Activated CD8-positive, alpha-beta memory T cell treated with anti-CD3 and anti-CD28 coated beads, Interleukin-2, amount 10 ng/mL, durations not matched to agents 7 days and 5 days (primary cell): ENCODE measurements at regions not wholly inside any gene's neighbourhood (a gene's known extent, or its start where the extent isn't known, plus 50 kb on each side); places are given as distances from the start of the nearest gene placed in this dataset.

ENCODE experiments used
- ATAC-seq: fragments of 150-1000 bp; cut with Tn5 transposase; one replicate; pipeline ENCODE4 v1.10.0; 2021; ENCODE audit warnings: moderate library complexity
- CTCF ChIA-PET: fragments of 350-600 bp; sonication (Branson Sonifier 250); formaldehyde crosslinking; loops from one replicate; lab custom pipeline; 2021; ENCODE audit warnings: antibody characterized with exemption; lab: Charles Lee
- DNase-seq: peaks from one replicate; pipeline ENCODE4 v3.0.0-alpha.2; 2020
- H3K27ac Mint-ChIP-seq: one replicate; pipeline ENCODE4 v1.8.0; 2021; ENCODE audit warnings: mild to moderate bottlenecking, mixed read lengths
- H3K27me3 Mint-ChIP-seq: one replicate; pipeline ENCODE4 v1.8.0; 2021; ENCODE audit warnings: mixed read lengths
- H3K36me3 Mint-ChIP-seq: one replicate; pipeline ENCODE4 v1.8.0; 2021; ENCODE audit warnings: mild to moderate bottlenecking, mixed read lengths
- H3K4me1 Mint-ChIP-seq: one replicate; pipeline ENCODE4 v1.8.0; 2021; ENCODE audit warnings: mixed read lengths
- H3K4me3 Mint-ChIP-seq: one replicate; pipeline ENCODE4 v1.8.0; 2021; ENCODE audit warnings: mild to moderate bottlenecking, moderate library complexity, mixed read lengths
- H3K9me3 Mint-ChIP-seq: one replicate; pipeline ENCODE4 v1.8.0; 2022; ENCODE audit warnings: low read depth, mixed read lengths

DNA sequence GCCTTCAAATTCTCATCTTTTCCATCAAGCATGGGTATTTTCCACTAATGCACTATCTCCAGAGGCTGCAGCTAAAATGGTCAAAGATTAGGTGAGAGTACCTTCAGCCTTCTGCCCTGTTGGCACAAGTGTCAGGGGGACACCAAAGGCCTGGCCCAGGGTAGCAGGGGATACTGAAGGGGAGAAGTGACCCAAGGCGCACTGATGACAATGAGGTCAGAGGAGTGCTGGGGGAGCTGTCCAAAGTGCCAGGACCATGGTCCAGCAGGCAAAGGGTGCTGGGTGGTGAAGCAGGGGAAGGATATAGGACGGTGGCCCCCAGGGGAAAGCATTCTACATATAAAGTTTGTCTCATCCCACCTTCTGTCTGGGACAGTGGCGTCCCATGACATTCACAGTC lies 303.4 kb downstream of the SMAD2 start:
- DNase-seq = no peak
- no peak overlapping the region for H3K27ac Mint-ChIP-seq
- H3K9me3 Mint-ChIP-seq = no peaks in the 10 kb centered on the region
- peaks cover 20% of the 10 kb centered on the region for H3K27me3 Mint-ChIP-seq
- no peaks in the 10 kb centered on the region for H3K4me1 Mint-ChIP-seq
- ATAC-seq = no peak
- CTCF ChIA-PET = no interaction called here
- H3K36me3 Mint-ChIP-seq = no peaks in the 10 kb centered on the region
- H3K4me3 Mint-ChIP-seq = no peak overlapping the region

DNA sequence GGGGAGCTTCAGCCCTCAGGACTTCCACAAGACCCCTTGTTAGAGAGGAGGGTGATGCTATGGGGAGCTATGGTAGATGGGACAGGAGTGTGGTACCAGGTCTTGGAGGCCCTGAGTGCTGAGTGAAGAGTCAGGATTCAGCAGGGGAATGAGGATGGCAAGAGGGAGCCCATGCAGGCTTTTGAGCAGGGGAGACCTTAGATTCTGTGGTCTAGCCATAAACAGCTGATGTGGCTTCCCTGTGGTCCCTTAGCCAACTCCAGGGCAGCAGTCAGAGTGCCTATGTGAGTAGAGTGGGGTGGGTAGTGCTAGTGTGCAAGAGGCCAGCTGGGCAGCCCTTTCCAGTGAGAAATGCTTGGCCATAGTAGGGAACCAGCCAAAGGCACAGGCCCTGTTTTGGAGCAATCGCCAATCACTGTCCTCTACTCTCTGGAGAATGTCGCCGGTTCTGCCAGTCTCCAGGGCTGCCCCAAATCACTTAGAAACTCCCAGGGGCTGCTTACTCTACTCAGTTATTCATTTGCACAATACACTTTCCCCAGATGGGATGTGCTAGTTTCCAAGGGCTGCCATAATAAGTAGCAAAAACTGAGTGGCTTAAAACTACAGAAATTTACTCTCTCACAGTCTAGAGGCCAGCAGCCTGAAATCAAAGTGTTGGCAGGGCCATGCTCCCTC lies 310.5 kb downstream of the SMAD2 start:
- no peaks in the 10 kb centered on the region for H3K4me1 Mint-ChIP-seq
- no peaks in the 10 kb centered on the region for H3K9me3 Mint-ChIP-seq
- no peak overlapping the region for H3K4me3 Mint-ChIP-seq
- peaks cover 7% of the 10 kb centered on the region for H3K27me3 Mint-ChIP-seq
- no peak for DNase-seq
- ATAC-seq = no peak
- no peaks in the 10 kb centered on the region for H3K36me3 Mint-ChIP-seq
- CTCF ChIA-PET = no interaction called here
- H3K27ac Mint-ChIP-seq = no peak overlapping the region

DNA sequence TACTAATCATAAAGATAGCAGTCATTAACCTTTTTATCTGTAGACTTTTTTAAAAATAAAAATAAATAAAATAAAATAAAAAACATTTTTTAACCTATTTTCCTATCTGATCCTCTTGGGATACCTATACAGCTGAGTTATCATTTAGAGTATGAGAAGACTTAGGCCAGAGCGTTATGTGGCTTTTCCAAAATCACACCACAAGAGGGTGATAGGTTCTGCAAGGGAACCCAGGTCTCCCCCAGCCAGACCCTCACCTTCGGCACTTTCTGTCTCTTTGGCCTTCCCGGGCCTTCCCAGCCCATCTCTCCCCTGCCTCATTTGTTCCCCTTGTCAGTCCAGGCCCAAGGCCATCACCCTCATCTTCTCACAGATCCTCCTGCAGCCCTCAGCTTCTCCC lies 311.7 kb downstream of the SMAD2 start:
- ATAC-seq = no peak
- Mint-ChIP-seq H3K36me3 (no peaks in the 10 kb centered on the region), H3K27me3 (peaks cover 7% of the 10 kb centered on the region), H3K9me3 (no peaks in the 10 kb centered on the region), H3K27ac (no peak overlapping the region), H3K4me3 (no peak overlapping the region), H3K4me1 (no peaks in the 10 kb centered on the region)
- DNase-seq = no peak
- CTCF ChIA-PET = no interaction called here

DNA sequence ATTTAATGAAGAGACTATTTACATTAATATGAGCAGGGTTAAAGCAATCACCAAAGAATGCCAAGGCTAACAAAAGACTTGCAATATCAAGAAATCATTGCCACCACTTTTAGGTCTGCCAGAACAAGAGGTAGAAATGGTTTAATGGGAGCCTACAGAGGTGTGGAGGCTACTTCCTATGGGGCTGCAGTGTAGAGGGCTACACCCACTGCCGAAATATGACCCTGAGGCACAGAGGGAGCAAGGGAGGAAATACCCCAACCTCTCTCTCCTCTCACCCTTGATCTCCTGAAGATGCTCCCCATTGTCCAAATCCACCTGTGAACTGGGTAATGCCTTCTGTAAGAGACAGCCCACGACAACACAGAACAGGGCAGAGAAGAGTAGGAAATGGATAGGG lies 315.4 kb downstream of the SMAD2 start:
- Mint-ChIP-seq H3K27ac (no peak overlapping the region), H3K27me3 (no peaks in the 10 kb centered on the region), H3K4me3 (no peak overlapping the region), H3K4me1 (no peaks in the 10 kb centered on the region), H3K36me3 (no peaks in the 10 kb centered on the region), H3K9me3 (no peaks in the 10 kb centered on the region)
- no peak for DNase-seq
- CTCF ChIA-PET = no interaction called here
- no peak for ATAC-seq

DNA sequence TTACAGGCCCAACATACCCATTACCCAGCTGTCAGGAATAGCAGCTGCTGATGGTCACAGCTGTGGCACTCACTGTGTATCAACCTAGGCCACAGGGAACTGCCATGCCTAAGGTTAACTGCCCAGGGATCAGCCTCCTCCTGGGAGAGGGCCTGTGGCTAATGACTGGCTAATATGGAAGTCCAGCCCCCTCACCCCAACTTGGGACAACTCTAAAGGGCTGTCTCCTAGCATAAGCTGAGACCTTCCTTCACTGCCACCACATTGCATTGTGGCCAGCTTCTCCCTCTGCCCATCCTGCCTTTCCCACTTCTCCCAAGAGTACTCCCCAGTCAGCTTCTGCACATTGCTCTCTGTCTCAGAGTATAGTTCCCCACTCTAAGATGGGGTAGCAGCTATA lies 316.5 kb downstream of the SMAD2 start:
- H3K9me3 Mint-ChIP-seq = no peaks in the 10 kb centered on the region
- DNase-seq (no peak), ATAC-seq (no peak)
- no peaks in the 10 kb centered on the region for H3K27me3 Mint-ChIP-seq
- H3K4me1 Mint-ChIP-seq = no peaks in the 10 kb centered on the region
- CTCF ChIA-PET = no interaction called here
- no peak overlapping the region for H3K4me3 Mint-ChIP-seq
- no peaks in the 10 kb centered on the region for H3K36me3 Mint-ChIP-seq
- no peak overlapping the region for H3K27ac Mint-ChIP-seq

DNA sequence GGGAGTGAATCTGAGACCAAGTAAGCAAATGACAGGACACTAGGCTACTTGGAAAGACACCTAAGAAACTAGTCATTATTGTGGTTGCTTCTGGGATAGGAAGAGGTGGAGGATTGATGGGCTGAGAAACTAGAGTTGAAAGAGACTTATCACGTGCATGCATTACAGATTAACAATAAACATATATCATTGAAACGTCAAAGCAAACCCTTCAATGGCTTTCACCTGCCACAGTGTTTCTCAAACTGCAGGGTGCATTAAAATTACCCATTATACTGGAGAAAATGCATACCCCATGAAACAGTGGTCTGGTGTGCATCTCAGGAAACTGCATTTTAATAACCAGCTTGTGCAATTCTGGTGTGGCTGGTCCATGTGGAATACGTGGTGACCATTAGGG lies 318.8 kb downstream of the SMAD2 start:
- ATAC-seq = no peak
- CTCF ChIA-PET = no interaction called here

DNA sequence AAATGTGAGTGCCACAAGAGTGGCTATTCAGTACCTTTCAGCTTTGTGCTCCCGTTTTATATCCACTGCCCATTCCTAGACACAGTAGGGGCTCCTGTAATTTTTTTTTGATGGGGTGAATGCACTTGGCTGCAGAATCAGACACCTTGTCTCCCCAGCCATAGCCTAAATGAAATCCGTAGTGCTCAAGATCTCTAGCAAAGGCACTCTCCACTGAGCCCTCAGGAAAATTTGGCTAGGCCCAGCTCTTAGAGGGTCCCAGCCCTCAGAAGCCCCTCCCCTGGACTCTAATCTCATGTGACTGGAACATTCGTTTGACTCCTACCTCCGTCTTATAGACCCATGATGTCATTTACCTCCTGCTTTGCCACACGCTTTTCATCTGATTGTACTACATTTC lies 323.9 kb downstream of the SMAD2 start:
- DNase-seq (no peak), ATAC-seq (no peak)
- H3K27me3 Mint-ChIP-seq = peaks cover 2% of the 10 kb centered on the region
- no peak overlapping the region for H3K27ac Mint-ChIP-seq
- no peaks in the 10 kb centered on the region for H3K36me3 Mint-ChIP-seq
- H3K4me3 Mint-ChIP-seq = no peak overlapping the region
- CTCF ChIA-PET = no interaction called here
- no peaks in the 10 kb centered on the region for H3K9me3 Mint-ChIP-seq
- H3K4me1 Mint-ChIP-seq = no peaks in the 10 kb centered on the region

More for the DNA sequence above, 318.8 kb downstream of the SMAD2 start:
- no peaks in the 10 kb centered on the region for H3K9me3 Mint-ChIP-seq
- H3K36me3 Mint-ChIP-seq = no peaks in the 10 kb centered on the region
- no peaks in the 10 kb centered on the region for H3K27me3 Mint-ChIP-seq
- H3K27ac Mint-ChIP-seq = no peak overlapping the region
- no peaks in the 10 kb centered on the region for H3K4me1 Mint-ChIP-seq
- H3K4me3 Mint-ChIP-seq = no peak overlapping the region
- no peak for DNase-seq

DNA sequence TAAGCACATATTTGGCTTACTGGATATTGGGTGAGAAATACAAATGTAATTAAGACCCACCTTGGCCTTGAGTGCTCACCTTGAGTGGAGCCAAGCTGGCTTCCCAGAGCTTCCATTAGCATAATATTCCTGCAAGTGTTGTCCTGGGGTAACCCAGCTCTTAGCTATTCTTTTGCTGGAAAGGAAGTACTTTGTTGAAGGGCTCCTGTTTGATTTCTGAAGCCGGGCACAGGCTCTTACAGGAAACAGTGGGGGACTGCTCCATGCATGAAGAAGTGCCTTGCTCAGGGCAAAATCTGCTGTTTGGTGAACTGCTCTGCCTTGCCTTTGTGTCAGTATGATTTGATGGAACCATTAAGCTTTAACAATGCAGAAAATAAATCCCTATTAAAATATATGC lies 325.4 kb downstream of the SMAD2 start:
- CTCF ChIA-PET = no interaction called here
- H3K4me3 Mint-ChIP-seq = no peak overlapping the region
- no peaks in the 10 kb centered on the region for H3K4me1 Mint-ChIP-seq
- ATAC-seq (no peak), DNase-seq (no peak)
- H3K36me3 Mint-ChIP-seq = no peaks in the 10 kb centered on the region
- peaks cover 2% of the 10 kb centered on the region for H3K27me3 Mint-ChIP-seq
- H3K9me3 Mint-ChIP-seq = peaks cover 2% of the 10 kb centered on the region
- no peak overlapping the region for H3K27ac Mint-ChIP-seq

DNA sequence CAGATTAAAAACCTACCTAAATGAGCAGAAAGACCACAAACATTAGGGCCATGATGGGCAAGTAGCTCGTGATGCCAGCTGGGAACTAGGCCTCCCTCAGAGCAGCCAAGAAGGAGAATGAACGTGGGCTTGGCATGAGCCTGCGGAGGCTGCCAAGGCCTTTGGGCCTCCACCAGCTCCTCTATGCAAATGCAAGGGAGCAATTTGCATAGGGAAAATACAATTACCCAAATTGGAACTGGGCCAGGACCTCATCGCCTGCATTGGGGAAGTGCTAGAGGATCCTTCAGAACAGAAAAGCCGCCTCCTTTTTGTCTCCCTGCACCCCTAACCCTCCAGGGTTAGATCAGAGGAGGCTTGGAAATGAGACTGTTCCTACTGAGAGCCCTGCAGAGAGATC lies 326.4 kb downstream of the SMAD2 start:
- Mint-ChIP-seq H3K36me3 (no peaks in the 10 kb centered on the region), H3K27me3 (peaks cover 2% of the 10 kb centered on the region), H3K4me1 (no peaks in the 10 kb centered on the region), H3K9me3 (peaks cover 2% of the 10 kb centered on the region), H3K27ac (no peak overlapping the region), H3K4me3 (no peak overlapping the region)
- CTCF ChIA-PET = no interaction called here
- ATAC-seq = no peak
- DNase-seq = no peak

DNA sequence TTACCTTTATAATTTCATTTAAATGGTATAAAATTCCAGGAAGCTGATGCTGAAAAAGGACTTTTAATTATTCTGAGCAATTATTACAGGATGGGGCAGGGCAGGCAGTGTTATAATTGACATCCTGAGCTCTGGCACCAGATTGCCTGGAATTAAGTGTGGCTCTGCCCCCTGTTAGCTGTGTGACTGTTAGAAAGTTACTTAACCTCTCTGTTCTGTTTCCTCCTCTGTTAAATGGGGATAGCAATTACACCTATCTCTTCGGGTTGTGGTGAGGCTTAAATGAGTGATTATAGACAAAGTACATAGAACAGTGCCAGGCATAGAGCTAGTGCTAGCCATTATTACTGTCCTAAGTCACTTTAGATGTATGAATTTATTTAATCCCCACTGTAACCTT lies 327.3 kb downstream of the SMAD2 start:
- DNase-seq = no peak
- Mint-ChIP-seq H3K27ac (no peak overlapping the region), H3K9me3 (peaks cover 2% of the 10 kb centered on the region), H3K4me1 (no peaks in the 10 kb centered on the region), H3K36me3 (no peaks in the 10 kb centered on the region), H3K27me3 (peaks cover 2% of the 10 kb centered on the region), H3K4me3 (no peak overlapping the region)
- no peak for ATAC-seq
- CTCF ChIA-PET = no interaction called here

DNA sequence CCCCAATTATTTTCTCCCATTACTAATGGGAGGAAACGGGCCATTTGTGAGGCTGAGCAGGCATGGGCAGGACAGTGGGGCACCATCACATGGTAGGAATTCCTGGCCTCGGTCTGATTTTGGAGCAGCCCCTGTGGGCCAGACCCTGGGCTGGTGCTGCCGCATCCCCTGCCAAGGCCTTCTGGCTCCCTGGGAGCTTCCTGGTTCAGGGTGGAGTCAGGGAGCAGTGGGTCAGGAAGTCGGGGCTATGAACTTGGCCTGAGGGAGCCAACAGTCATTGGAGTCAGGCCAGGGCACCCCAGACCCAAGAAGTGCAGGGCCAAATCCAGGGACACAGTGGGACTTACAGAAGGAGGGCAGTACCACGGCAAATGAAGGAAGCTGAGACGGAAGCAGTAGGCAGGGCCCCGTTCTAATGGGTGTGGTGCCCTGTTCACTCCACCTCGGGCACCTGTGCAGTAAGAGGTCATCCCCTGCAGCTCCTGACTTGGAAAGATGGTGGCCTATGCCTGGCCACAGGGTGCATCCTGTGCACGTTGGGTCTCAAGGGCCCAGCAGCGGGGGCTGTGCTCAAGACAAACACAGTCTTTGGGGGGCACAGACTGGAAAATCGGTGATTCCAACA lies 328.1 kb downstream of the SMAD2 start:
- Mint-ChIP-seq H3K9me3 (peaks cover 2% of the 10 kb centered on the region), H3K27ac (no peak overlapping the region), H3K4me1 (no peaks in the 10 kb centered on the region), H3K36me3 (no peaks in the 10 kb centered on the region), H3K27me3 (peaks cover 2% of the 10 kb centered on the region), H3K4me3 (no peak overlapping the region)
- no peak for ATAC-seq
- CTCF ChIA-PET = no interaction called here
- no peak for DNase-seq

DNA sequence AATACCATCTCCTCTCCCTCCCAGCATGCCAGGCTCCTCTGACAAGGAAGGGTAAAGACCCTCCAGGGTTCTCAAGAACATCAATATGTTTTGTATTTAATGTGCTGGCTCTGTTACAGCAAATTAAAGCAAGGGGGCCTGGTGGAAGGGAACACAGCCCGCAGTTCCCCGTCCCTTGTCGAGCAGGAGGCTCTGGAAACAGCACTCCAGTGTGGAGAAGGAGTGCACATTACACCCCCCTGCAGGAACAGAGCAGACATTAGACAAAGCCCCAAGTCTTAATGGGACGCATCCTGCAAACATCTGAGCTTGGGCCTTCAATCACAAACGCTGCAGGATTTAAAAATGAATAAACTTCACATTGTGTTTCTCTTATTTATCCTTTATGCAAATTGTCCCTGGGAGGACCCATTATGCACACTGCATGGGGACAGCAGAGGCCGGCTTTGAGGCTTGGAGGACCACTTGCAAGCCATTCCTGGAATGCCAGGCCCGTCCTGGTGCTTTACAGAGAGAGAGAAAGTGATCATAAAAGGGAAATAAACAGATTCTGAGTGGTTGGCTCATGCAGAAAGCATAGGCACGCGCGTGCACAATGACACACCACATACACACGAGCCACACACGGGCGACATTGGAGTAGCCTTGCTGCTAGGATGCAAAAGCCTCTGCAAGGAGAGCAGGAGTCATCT lies 328.7 kb downstream of the SMAD2 start:
- peaks cover 4% of the 10 kb centered on the region for H3K27me3 Mint-ChIP-seq
- no peaks in the 10 kb centered on the region for H3K4me1 Mint-ChIP-seq
- no peak for ATAC-seq
- H3K27ac Mint-ChIP-seq = no peak overlapping the region
- CTCF ChIA-PET = no interaction called here
- H3K4me3 Mint-ChIP-seq = no peak overlapping the region
- no peaks in the 10 kb centered on the region for H3K36me3 Mint-ChIP-seq
- DNase-seq = no peak
- H3K9me3 Mint-ChIP-seq = peaks cover 2% of the 10 kb centered on the region

DNA sequence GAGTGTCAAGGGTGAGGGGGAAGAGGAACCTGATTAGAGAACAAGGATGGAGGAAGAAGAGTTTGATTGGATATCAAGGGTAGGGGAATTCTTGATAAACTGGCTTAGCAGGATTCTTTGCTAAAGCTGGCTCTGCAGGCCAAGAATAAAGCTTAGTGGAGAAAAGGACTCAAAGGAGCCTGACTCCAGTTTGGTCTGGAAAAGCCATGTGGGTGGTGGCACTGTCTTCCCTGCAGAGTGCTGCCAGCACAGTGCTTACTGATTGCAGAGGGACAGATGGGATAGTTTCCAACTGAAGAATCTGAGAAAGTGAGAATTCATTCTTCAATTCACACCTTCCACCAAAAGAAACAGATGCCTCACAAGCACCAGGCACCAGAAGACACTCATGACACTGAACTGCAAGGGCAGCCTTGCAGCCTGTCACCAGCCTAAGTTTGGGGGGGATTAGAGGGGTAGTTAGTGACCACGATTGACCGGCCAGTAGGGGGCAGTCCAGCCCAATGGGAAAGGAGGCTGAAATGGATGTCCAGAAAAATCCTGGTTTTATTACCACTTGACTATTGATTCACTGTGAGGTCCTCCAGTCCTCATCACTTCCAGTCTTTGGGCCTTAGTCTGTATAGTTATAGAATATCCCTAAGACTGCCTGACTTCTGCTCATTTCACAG lies 334.5 kb downstream of the SMAD2 start:
- no peak overlapping the region for H3K4me3 Mint-ChIP-seq
- ATAC-seq (no peak), DNase-seq (no peak)
- CTCF ChIA-PET = interaction anchor here (1.4 kb wide), 1 partner anchor 156 kb away, joined by 3 read pairs; no protein-coding TSS in a partner anchor
- H3K27ac Mint-ChIP-seq = no peak overlapping the region
- no peaks in the 10 kb centered on the region for H3K36me3 Mint-ChIP-seq
- H3K9me3 Mint-ChIP-seq = peaks cover 2% of the 10 kb centered on the region
- H3K27me3 Mint-ChIP-seq = peaks cover 24% of the 10 kb centered on the region
- H3K4me1 Mint-ChIP-seq = peaks cover 7% of the 10 kb centered on the region
